Right lung (tissue), 2 donors: ENCODE measurements at regions not wholly inside any gene's neighbourhood (a gene's known extent, or its start where the extent isn't known, plus 50 kb on each side); places are given as distances from the start of the nearest gene placed in this dataset.

ENCODE experiments used
- DNase-seq, 2 donors: peaks; one replicate each; pipeline ENCODE4 v3.0.0-alpha.2; 2013

- peak; percentile 62 to 65 for DNase-seq
Measured at GRCh38 chr13:68292601-68293000, 1062.5 kb upstream of the PCDH9 start.

- DNase-seq, result no peak
Measured at GRCh38 chr13:68291595-68291994, 1061.5 kb upstream of the PCDH9 start.

- no peak for DNase-seq
Measured at GRCh38 chr13:68275758-68276157, 1045.6 kb upstream of the PCDH9 start.

- DNase-seq, result no peak
Measured at GRCh38 chr13:68272652-68273051, 1042.5 kb upstream of the PCDH9 start.

GRCh38 chr13:68264692-68265091 lies 1034.6 kb upstream of the PCDH9 start:
- DNase-seq, result no peak

- no peak for DNase-seq
Measured at GRCh38 chr13:68261105-68261504, 1031.0 kb upstream of the PCDH9 start.

- DNase-seq, result no peak
Measured at GRCh38 chr13:68257111-68257842, 1027.1 kb upstream of the PCDH9 start.

GRCh38 chr13:68254151-68254550 lies 1024.0 kb upstream of the PCDH9 start:
- no peak for DNase-seq

GRCh38 chr13:68234274-68234673 lies 1004.1 kb upstream of the PCDH9 start:
- DNase-seq, result peak; percentile 1 to 9

GRCh38 chr13:68232351-68233130 lies 1002.4 kb upstream of the PCDH9 start:
- no peak for DNase-seq

GRCh38 chr13:68214691-68215415 lies 984.7 kb upstream of the PCDH9 start:
- DNase-seq, result no peak

GRCh38 chr13:68199271-68199670 lies 969.1 kb upstream of the PCDH9 start:
- DNase-seq, result no peak

GRCh38 chr13:68190818-68191217 lies 960.7 kb upstream of the PCDH9 start:
- DNase-seq, result no peak

GRCh38 chr13:68185444-68186141 lies 955.5 kb upstream of the PCDH9 start:
- DNase-seq, result peak in 1 of 2 donors; percentile 2

GRCh38 chr13:68176475-68176874 lies 946.3 kb upstream of the PCDH9 start:
- DNase-seq, result peak; percentile 6 to 29

- no peak for DNase-seq
Measured at GRCh38 chr13:68174893-68175292, 944.8 kb upstream of the PCDH9 start.

- no peak for DNase-seq
Measured at GRCh38 chr13:68173111-68173510, 943.0 kb upstream of the PCDH9 start.

- no peak for DNase-seq
Measured at GRCh38 chr13:68170961-68171360, 940.8 kb upstream of the PCDH9 start.

- DNase-seq, result no peak
Measured at GRCh38 chr13:68168448-68168847, 938.3 kb upstream of the PCDH9 start.

- DNase-seq, result no peak
Measured at GRCh38 chr13:68160466-68160865, 930.3 kb upstream of the PCDH9 start.

- no peak for DNase-seq
Measured at GRCh38 chr13:68152414-68152813, 922.3 kb upstream of the PCDH9 start.

GRCh38 chr13:68145852-68146251 lies 915.7 kb upstream of the PCDH9 start:
- DNase-seq, result no peak
